ENCODE measurements at regions not wholly inside any gene's neighbourhood (a gene's known extent, or its start where the extent isn't known, plus 50 kb on each side); places are given as distances from the start of the nearest gene placed in this dataset.

DNA sequence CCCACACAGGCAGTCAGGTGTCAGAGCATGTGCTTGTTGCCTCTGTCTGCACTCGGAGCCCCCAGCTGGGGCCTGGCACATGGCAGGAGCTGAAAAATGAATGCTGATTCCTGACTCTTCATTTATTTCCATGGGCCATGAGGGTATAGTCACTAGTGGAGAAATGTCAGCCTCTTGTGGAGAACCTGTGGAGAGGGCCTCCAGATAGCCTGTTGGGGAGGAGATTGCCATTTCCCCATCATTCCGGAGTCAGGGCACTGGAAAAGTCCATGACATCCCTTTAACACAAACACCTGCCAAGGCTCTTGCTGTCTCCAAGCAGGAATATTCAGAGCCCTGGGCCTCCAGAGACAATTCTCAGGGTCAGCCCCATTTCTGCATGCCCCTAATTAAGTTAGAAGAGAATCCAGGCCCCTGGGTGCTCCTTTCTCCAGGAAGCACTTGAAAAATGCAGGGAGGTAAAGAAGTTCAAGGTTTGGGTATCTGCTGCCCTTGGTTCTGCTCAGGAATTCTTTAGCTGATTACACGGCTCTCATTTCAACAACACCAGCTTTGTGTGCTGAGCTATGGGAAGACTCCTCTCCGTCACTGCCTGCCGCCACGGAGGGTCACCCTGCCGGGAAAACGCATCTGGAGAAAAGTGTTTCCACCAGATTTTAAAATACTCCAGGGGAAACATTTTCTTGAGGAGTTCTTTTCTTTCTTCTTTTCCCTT, 311.3 kb downstream of the MYCN start:
- Histone ChIP-seq H3K27me3 (peaks cover 21% of the 10 kb centered on the region), H3K4me3 (no peak overlapping the region), H3K27ac (no peak overlapping the region), H3K4me1 (no peaks in the 10 kb centered on the region), H3K9me3 (no peaks in the 10 kb centered on the region), H3K36me3 (no peaks in the 10 kb centered on the region)
- WGBS, 2 donors (ENCODE audit: low coverage in 1 of 2) = 49 to 68% methylated on average over 6 to 7 of the region's 8 CpGs
- TF ChIP-seq POLR2A (IDR thresholded peaks at IDR 0.05) (no peak), EP300 (IDR thresholded peaks at IDR 0.05) (no peak), POLR2AphosphoS5 (IDR thresholded peaks at IDR 0.05) (no peak)
- TF ChIP-seq, protein P1, sequence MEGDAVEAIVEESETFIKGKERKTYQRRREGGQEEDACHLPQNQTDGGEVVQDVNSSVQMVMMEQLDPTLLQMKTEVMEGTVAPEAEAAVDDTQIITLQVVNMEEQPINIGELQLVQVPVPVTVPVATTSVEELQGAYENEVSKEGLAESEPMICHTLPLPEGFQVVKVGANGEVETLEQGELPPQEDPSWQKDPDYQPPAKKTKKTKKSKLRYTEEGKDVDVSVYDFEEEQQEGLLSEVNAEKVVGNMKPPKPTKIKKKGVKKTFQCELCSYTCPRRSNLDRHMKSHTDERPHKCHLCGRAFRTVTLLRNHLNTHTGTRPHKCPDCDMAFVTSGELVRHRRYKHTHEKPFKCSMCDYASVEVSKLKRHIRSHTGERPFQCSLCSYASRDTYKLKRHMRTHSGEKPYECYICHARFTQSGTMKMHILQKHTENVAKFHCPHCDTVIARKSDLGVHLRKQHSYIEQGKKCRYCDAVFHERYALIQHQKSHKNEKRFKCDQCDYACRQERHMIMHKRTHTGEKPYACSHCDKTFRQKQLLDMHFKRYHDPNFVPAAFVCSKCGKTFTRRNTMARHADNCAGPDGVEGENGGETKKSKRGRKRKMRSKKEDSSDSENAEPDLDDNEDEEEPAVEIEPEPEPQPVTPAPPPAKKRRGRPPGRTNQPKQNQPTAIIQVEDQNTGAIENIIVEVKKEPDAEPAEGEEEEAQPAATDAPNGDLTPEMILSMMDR (IDR thresholded peaks at IDR 0.05) = no peak
- ATAC-seq = no peak

DNA sequence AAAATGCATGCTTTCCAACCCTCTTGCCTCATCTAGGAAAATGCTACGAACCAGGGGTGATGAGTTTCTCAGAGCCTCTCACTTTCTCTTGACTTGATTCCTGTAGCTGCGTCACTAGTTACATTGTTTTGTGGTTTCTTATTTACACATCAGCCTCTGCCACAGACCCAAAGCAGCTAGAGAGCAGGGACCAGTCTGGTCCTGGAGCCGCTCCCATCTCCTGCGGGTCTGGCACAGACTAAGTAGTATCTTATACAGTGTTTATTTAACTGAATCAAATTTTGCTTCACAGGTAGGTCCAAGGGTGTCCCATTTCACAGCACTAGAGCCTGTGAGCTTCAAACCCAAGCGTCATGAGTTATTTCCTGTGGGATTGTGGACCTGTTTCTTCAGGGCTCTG, 310.5 kb downstream of the MYCN start:
- no peaks in the 10 kb centered on the region for H3K9me3 ChIP-seq
- ATAC-seq = no peak
- H3K27ac ChIP-seq = no peak overlapping the region
- peaks cover 21% of the 10 kb centered on the region for H3K27me3 ChIP-seq
- H3K4me1 ChIP-seq = no peaks in the 10 kb centered on the region
- no peak overlapping the region for H3K4me3 ChIP-seq
- 68 to 79% methylated on average over 3 to 5 of the region's 5 CpGs for WGBS, 2 donors (ENCODE audit: low coverage in 1 of 2)
- no peaks in the 10 kb centered on the region for H3K36me3 ChIP-seq
- TF ChIP-seq EP300 (IDR thresholded peaks at IDR 0.05) = no peak
- no peak for TF ChIP-seq POLR2AphosphoS5 (IDR thresholded peaks at IDR 0.05)
- no peak for TF ChIP-seq POLR2A (IDR thresholded peaks at IDR 0.05)
- TF ChIP-seq, protein P1 (IDR thresholded peaks at IDR 0.05) = no peak

DNA sequence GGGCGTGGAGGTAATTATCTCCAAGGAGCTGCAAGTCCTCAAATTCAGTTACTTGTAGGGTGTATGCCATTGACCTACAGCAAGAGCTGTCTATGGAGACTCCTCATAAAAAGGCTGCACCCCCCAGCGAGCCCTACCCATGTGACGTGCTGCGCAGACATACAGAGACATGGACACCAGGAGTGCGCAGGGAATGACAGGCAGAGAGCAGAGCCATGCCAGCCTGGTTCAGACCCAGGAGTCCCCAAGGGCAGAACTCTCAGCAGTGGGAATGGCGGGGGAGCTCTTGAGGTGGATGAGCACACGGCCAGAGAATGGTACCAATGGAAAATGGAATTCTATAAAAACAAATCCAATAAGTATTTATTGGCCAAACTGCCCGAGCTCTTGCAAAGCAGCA, 310.1 kb downstream of the MYCN start:
- no peak overlapping the region for H3K27ac ChIP-seq
- H3K4me1 ChIP-seq = no peaks in the 10 kb centered on the region
- H3K9me3 ChIP-seq = no peaks in the 10 kb centered on the region
- WGBS, 2 donors (ENCODE audit: low coverage in 1 of 2) = 96 to 100% methylated on average over 3 to 5 of the region's 8 CpGs
- TF ChIP-seq EP300 (IDR thresholded peaks at IDR 0.05) = no peak
- TF ChIP-seq, protein P1 (IDR thresholded peaks at IDR 0.05) = no peak
- no peak for TF ChIP-seq POLR2A (IDR thresholded peaks at IDR 0.05)
- no peak for TF ChIP-seq POLR2AphosphoS5 (IDR thresholded peaks at IDR 0.05)
- H3K4me3 ChIP-seq = no peak overlapping the region
- ATAC-seq = no peak
- H3K27me3 ChIP-seq = peaks cover 21% of the 10 kb centered on the region
- H3K36me3 ChIP-seq = no peaks in the 10 kb centered on the region

DNA sequence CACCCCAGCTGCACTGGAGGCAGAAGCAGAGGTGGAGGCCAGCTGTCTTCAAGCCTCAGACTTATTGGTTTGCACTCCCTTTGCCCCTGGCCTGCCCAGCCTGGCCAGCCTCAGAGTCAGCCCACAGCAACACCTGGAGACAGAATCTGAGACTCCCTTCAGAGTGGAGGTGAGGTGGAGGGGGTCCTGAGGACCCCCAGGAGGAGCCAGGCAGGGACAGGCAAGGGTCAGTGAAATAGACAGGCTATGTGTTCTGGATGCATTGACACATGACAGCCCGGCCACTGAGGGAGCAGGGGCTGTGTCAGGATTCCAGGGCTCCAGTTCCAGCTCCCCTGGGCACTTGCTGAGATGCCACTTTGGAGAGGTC, 309.7 kb downstream of the MYCN start:
- TF ChIP-seq POLR2AphosphoS5 (IDR thresholded peaks at IDR 0.05) (no peak), POLR2A (IDR thresholded peaks at IDR 0.05) (no peak), EP300 (IDR thresholded peaks at IDR 0.05) (no peak)
- TF ChIP-seq, protein P1 (IDR thresholded peaks at IDR 0.05) = no peak
- no CpG with 5 or more reads among the region's 1 CpG for WGBS, 2 donors (ENCODE audit: low coverage in 1 of 2)
- Histone ChIP-seq H3K4me1 (no peaks in the 10 kb centered on the region), H3K36me3 (no peaks in the 10 kb centered on the region), H3K27ac (no peak overlapping the region), H3K9me3 (no peaks in the 10 kb centered on the region), H3K27me3 (peaks cover 21% of the 10 kb centered on the region), H3K4me3 (no peak overlapping the region)
- ATAC-seq = no peak

Data from gastroesophageal sphincter (tissue), 4 donors.